ENCODE measurements at regions not wholly inside any gene's neighbourhood (a gene's known extent, or its start where the extent isn't known, plus 50 kb on each side); places are given as distances from the start of the nearest gene placed in this dataset.

DNA sequence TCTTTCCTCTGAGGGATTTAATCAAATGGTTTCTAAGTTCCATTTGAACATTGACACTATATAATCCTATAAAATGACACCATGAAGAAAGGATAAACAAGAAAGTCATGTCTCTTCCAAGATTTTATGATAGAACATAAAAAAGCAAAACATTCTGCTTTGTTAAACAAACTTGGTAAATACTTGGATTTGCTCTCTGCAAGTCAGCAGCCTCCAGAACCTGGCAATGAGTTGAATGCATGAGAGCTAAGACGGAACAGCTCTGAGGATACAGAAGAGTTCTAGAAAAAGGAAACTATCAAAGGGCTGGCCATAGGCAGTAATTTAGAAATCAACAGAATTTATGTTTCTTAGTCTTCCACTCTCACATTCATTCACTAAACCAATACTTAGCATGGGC lies 656.0 kb upstream of the ID4 start:
- H3K4me3 ChIP-seq (ENCODE audit: control insufficient read depth, low read depth, low read length): no peak overlapping the region
- TF ChIP-seq, protein P1, sequence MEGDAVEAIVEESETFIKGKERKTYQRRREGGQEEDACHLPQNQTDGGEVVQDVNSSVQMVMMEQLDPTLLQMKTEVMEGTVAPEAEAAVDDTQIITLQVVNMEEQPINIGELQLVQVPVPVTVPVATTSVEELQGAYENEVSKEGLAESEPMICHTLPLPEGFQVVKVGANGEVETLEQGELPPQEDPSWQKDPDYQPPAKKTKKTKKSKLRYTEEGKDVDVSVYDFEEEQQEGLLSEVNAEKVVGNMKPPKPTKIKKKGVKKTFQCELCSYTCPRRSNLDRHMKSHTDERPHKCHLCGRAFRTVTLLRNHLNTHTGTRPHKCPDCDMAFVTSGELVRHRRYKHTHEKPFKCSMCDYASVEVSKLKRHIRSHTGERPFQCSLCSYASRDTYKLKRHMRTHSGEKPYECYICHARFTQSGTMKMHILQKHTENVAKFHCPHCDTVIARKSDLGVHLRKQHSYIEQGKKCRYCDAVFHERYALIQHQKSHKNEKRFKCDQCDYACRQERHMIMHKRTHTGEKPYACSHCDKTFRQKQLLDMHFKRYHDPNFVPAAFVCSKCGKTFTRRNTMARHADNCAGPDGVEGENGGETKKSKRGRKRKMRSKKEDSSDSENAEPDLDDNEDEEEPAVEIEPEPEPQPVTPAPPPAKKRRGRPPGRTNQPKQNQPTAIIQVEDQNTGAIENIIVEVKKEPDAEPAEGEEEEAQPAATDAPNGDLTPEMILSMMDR (conservative IDR thresholded peaks at IDR 0.05; ENCODE audit: control insufficient read depth, insufficient read depth, low read depth, low read length): no peak
- no peak for DNase-seq (ENCODE audit: low read depth)

DNA sequence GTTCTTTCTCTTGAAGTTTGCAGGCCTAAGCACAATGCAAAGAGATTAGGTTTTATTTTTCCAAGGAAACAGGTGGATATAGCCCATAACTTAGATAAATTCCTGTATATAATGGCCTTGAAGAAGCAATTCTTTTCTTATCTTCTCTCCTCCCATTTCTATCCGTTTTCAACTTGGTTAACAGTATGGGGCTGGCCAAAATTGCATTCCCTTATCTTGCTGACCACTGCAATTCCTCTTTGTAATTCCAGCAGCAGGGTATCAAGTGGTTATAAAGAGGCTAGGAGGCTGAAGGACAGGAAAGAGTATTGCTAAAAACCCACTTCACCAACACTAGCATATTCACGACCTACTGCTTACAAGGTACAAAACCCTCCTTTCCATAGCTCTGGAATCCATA lies 643.5 kb upstream of the ID4 start:
- no peak for DNase-seq (ENCODE audit: low read depth)
- TF ChIP-seq, protein P1 (conservative IDR thresholded peaks at IDR 0.05; ENCODE audit: control insufficient read depth, insufficient read depth, low read depth, low read length): no peak
- no peak overlapping the region for H3K4me3 ChIP-seq (ENCODE audit: control insufficient read depth, low read depth, low read length)

DNA sequence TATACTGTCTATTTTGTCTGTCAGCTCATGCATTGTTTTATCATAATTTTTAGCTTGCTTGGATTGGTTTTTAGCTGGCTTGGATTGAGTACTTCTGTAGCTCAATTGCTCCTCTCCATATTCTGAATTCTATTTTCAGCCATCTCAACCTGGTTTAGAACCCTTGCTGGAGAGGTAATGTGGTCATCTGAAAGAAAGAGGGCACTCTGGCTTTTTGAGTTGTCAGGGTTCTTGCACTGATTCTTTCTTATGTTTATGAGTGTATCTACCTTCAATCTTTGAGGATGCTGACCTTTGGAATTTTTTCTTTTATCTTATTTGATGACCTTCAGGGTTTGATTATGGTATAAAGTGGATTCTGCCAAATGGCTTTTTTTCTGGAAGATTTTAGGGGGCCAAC lies 632.7 kb upstream of the ID4 start:
- DNase-seq (ENCODE audit: low read depth): no peak
- TF ChIP-seq, protein P1 (conservative IDR thresholded peaks at IDR 0.05; ENCODE audit: control insufficient read depth, insufficient read depth, low read depth, low read length): no peak

DNA sequence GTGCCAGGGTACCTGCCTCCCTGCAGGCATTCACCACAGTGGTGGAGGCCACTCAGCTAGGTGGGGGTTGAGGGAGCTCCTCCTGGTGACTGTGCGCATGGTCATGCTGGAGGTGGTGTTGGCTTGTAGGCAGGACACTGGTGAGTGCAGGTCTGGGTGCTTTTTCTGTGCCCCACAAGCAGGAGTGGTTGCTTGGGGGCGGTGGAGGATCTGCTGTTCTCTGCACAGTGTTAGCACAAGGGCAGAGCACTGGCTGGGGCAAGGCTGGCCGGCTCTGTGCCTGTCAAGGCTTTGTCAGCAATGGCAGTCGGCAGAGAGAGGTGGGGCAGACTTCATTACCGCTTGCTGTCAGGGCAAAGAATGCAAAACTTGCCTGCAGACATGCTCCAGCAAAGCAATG lies 632.1 kb upstream of the ID4 start:
- TF ChIP-seq, protein P1 (conservative IDR thresholded peaks at IDR 0.05; ENCODE audit: control insufficient read depth, insufficient read depth, low read depth, low read length): no peak
- H3K4me3 ChIP-seq (ENCODE audit: control insufficient read depth, low read depth, low read length): no peak overlapping the region

More for the DNA sequence above, 632.7 kb upstream of the ID4 start:
- H3K4me3 ChIP-seq (ENCODE audit: control insufficient read depth, low read depth, low read length): no peak overlapping the region

DNA sequence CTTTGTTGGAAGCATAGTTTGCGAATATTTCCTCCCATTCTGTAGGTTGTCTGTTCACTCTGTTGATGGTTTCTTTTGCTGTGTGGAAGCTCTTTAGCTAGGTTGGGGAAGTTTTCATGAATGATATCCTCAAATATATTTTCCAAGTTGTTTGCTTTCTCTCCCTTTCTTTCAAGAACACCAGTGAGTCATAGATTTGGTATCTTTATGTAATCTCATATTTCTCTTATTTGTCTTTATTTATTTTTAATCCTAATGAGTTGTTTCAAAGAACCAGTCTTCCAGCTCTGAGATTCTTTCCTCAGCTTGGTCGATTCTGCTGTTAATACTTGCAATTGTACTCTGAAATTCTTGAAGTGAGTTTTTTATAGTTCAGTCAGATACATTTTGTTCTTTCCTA lies 628.0 kb upstream of the ID4 start:
- no peak overlapping the region for H3K4me3 ChIP-seq (ENCODE audit: control insufficient read depth, low read depth, low read length)
- TF ChIP-seq, protein P1 (conservative IDR thresholded peaks at IDR 0.05; ENCODE audit: control insufficient read depth, insufficient read depth, low read depth, low read length): no peak
- DNase-seq (ENCODE audit: low read depth): no peak

More for the DNA sequence above, 632.1 kb upstream of the ID4 start:
- DNase-seq (ENCODE audit: low read depth): no peak

DNA sequence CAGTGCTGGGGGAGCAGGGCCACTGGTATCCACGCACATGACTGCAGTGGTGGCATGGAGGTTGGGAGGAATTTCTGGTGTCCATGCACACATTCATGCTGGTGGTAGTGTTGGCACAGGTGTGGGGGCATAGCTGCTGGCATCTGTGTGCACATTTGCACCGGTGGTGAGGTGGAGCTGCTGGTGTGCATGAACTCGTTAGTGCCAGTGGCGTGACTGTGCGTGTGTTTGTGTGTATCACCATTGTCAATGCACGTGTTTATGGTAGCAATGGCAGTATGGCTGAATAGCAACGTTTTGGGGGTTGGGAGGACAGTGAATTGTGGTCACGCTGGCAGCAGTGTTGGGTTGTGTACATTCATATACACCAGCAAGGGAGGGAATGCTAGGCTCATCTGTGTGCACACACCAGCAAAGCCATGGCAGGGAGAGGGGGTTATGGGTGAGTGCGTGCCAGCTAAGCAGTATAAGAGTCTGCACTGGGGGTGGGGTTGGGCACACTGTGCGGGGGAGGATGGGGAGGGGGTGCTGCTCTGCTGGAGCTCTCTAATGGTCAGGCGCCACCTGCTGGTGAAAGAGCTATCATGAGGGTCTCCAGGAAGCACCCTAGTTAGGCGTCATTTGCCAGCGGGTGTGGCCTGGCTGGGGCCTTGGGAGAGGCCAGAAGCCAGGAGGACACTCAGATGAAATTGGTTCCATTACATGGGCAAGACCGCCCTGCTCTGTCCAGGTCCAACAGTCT lies 626.1 kb upstream of the ID4 start:
- DNase-seq (ENCODE audit: low read depth): no peak
- H3K4me3 ChIP-seq (ENCODE audit: control insufficient read depth, low read depth, low read length): no peak overlapping the region
- TF ChIP-seq, protein P1 (conservative IDR thresholded peaks at IDR 0.05; ENCODE audit: control insufficient read depth, insufficient read depth, low read depth, low read length): no peak

Measured in fibroblast of mammary gland (primary cell).